ENCODE measurements at regions not wholly inside any gene's neighbourhood (a gene's known extent, or its start where the extent isn't known, plus 50 kb on each side); places are given as distances from the start of the nearest gene placed in this dataset.

GRCh38 chr13:103130681-103131210 lies 64.5 kb upstream of the SLC10A2 start:
- TF ChIP-seq EP300 (IDR thresholded peaks at IDR 0.05; ENCODE audit: borderline replicate concordance): no peak
- no peak for TF ChIP-seq CREB1 (IDR thresholded peaks at IDR 0.05; ENCODE audit: low read depth)
- TF ChIP-seq RAD21 (IDR thresholded peaks at IDR 0.05; ENCODE audit: low read depth): no peak
- TF ChIP-seq ZBTB7A (IDR thresholded peaks at IDR 0.05; ENCODE audit: low read depth): no peak
- TF ChIP-seq EGR1 (IDR thresholded peaks at IDR 0.05): no peak
